Panc1 (cell line): ENCODE measurements at regions not wholly inside any gene's neighbourhood (a gene's known extent, or its start where the extent isn't known, plus 50 kb on each side); places are given as distances from the start of the nearest gene placed in this dataset.

Experiments used
- ATAC-seq: fragments of 200-7000 bp; cut with Tn5 transposase; 2 replicates; pipeline ENCODE4 v1.9.1; 2020; ENCODE audit warnings: mild to moderate bottlenecking, moderate library complexity
- BruUV-seq: library from RNA; stranded (reverse); fragments of 400-500 nt; replicated peaks from 2 replicates; lab custom pipeline; 2021; lab: Mats Ljungman, UMichigan
- CTCF ChIA-PET: fragments of 300-600 bp; sonication (Branson Sonifier 250); formaldehyde crosslinking; loops from one replicate; lab custom pipeline; 2022; ENCODE audit warnings: antibody characterized with exemption; lab: Charles Lee
- POLR2A ChIA-PET: fragments of 300-600 bp; sonication (Branson Sonifier 250); formaldehyde crosslinking; loops from one replicate; lab custom pipeline; 2022; ENCODE audit warnings: antibody characterized with exemption; lab: Charles Lee
- DNase-seq: peaks from one replicate; pipeline ENCODE4 v3.0.0-alpha.2; 2010; ENCODE audit warnings: low read depth, low spot score
- H3K27ac ChIP-seq: 2 replicates; pipeline ENCODE4 v1.5.1; 2011; ENCODE audit warnings: mild to moderate bottlenecking, low read length, inconsistent platforms
- H3K27me3 ChIP-seq: fragments of 200-500 bp; sonication (Bioruptor generic); 2 replicates; pipeline ENCODE4 v1.6.0; 2014; ENCODE audit warnings: low read length, inconsistent platforms; ENCODE audit not compliant: control insufficient read depth, insufficient read depth
- H3K36me3 ChIP-seq: fragments of 200-500 bp; sonication (Bioruptor generic); 2 replicates; pipeline ENCODE4 v1.5.1; 2014; ENCODE audit warnings: inconsistent platforms, mild to moderate bottlenecking, low read length, moderate library complexity; ENCODE audit not compliant: control insufficient read depth, insufficient read depth
- H3K4me1 ChIP-seq: 2 replicates; pipeline ENCODE4 v1.5.1; 2011; ENCODE audit warnings: inconsistent platforms, mild to moderate bottlenecking, low read length, moderate library complexity; ENCODE audit not compliant: control insufficient read depth, insufficient read depth
- H3K4me3 ChIP-seq, 2 experiments: 2 replicates each; pipeline ENCODE4 v1.5.1; 2011 to 2012; ENCODE audit warnings: low read depth in 2 of 2, low read length in 2 of 2, mild to moderate bottlenecking in 2 of 2, inconsistent platforms in 1 of 2, moderate library complexity in 1 of 2
- H3K9me3 ChIP-seq: fragments of 200-500 bp; sonication (Bioruptor generic); 2 replicates; pipeline ENCODE4 v1.5.1; 2014; ENCODE audit warnings: low read depth, mild to moderate bottlenecking, inconsistent platforms, low read length, moderate library complexity; ENCODE audit not compliant: control insufficient read depth, insufficient read depth
- POLR2AphosphoS5 ChIP-seq: IDR thresholded peaks from 2 replicates; pipeline ENCODE4 v1.6.1; 2012; ENCODE audit warnings: mild to moderate bottlenecking, low read depth, low read length, moderate library complexity
- SIN3A ChIP-seq: IDR thresholded peaks from 2 replicates; pipeline ENCODE4 v1.6.1; 2012; ENCODE audit warnings: low read depth, mild to moderate bottlenecking, low read length, moderate library complexity, borderline replicate concordance; ENCODE audit not compliant: insufficient read depth
- TCF7L2 ChIP-seq: IDR thresholded peaks from 2 replicates; pipeline ENCODE4 v1.6.1; 2011; ENCODE audit warnings: mild to moderate bottlenecking, low read depth, low read length, inconsistent platforms
- in situ Hi-C: cut with HindIII; loops from 2 replicates; pipeline ENCODE4 v1.10.0; 2016; ENCODE audit warnings: low sequenced_read_pairs, low pct_unique_long_range_greater_than_20kb
- intact Hi-C: fragments of 100-400 bp; cut with micrococcal nuclease; formaldehyde crosslinking; loops from one replicate; pipeline ENCODE4 v1.10.0; 2022; ENCODE audit not compliant: unreplicated experiment
- TF ChIP-seq, protein P1 (sequence below), 2 experiments: IDR thresholded peaks; 2 replicates each; pipeline ENCODE4 v1.6.1; 2011 to 2012; ENCODE audit warnings: low read depth in 2 of 2, control low read depth in 1 of 2, low read length in 1 of 2, mild to moderate bottlenecking in 1 of 2, moderate library complexity in 1 of 2; ENCODE audit not compliant: insufficient read depth in 1 of 2
- TF ChIP-seq, protein P2 (sequence below): fragments of 450-650 bp; IDR thresholded peaks from 2 replicates; pipeline ENCODE4 v1.5.1; 2017; ENCODE audit warnings: mild to moderate bottlenecking

DNA sequence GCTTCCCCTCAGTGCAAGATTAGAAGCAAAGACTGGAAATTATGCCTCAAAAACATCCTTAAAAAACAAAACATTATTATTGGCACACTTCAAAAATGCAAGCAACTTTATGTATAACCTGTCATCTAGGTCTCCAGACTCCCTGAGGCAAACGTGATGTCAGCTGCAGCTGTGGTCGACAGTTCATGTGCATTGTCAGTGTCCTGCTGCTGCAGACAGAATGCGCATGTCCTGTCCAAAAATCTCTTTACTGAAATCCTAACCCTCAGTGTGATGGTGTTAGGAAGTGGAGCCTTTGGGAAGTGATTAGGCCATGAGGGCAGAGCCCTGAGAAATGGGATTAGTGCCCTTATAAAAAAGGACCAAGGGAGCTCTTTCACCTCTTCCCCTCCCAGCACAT lies 126.9 kb downstream of the CYRIA start:
- Histone ChIP-seq H3K36me3 (no peaks in the 10 kb centered on the region), H3K4me3 (no peak overlapping the region), H3K27ac (no peak overlapping the region), H3K9me3 (no peaks in the 10 kb centered on the region), H3K27me3 (no peaks in the 10 kb centered on the region), H3K4me1 (no peaks in the 10 kb centered on the region)
- intact Hi-C loops, result no loop called here
- ATAC-seq (no peak), DNase-seq (no peak)
- TF ChIP-seq, protein P1, sequence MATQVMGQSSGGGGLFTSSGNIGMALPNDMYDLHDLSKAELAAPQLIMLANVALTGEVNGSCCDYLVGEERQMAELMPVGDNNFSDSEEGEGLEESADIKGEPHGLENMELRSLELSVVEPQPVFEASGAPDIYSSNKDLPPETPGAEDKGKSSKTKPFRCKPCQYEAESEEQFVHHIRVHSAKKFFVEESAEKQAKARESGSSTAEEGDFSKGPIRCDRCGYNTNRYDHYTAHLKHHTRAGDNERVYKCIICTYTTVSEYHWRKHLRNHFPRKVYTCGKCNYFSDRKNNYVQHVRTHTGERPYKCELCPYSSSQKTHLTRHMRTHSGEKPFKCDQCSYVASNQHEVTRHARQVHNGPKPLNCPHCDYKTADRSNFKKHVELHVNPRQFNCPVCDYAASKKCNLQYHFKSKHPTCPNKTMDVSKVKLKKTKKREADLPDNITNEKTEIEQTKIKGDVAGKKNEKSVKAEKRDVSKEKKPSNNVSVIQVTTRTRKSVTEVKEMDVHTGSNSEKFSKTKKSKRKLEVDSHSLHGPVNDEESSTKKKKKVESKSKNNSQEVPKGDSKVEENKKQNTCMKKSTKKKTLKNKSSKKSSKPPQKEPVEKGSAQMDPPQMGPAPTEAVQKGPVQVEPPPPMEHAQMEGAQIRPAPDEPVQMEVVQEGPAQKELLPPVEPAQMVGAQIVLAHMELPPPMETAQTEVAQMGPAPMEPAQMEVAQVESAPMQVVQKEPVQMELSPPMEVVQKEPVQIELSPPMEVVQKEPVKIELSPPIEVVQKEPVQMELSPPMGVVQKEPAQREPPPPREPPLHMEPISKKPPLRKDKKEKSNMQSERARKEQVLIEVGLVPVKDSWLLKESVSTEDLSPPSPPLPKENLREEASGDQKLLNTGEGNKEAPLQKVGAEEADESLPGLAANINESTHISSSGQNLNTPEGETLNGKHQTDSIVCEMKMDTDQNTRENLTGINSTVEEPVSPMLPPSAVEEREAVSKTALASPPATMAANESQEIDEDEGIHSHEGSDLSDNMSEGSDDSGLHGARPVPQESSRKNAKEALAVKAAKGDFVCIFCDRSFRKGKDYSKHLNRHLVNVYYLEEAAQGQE (IDR thresholded peaks at IDR 0.05; ENCODE audit: insufficient read depth in 1 of 2, low read depth in 2 of 2, low read length in 1 of 2), result no peak
- no peak for TF ChIP-seq TCF7L2
- TF ChIP-seq POLR2AphosphoS5, result no peak
- TF ChIP-seq, protein P2, sequence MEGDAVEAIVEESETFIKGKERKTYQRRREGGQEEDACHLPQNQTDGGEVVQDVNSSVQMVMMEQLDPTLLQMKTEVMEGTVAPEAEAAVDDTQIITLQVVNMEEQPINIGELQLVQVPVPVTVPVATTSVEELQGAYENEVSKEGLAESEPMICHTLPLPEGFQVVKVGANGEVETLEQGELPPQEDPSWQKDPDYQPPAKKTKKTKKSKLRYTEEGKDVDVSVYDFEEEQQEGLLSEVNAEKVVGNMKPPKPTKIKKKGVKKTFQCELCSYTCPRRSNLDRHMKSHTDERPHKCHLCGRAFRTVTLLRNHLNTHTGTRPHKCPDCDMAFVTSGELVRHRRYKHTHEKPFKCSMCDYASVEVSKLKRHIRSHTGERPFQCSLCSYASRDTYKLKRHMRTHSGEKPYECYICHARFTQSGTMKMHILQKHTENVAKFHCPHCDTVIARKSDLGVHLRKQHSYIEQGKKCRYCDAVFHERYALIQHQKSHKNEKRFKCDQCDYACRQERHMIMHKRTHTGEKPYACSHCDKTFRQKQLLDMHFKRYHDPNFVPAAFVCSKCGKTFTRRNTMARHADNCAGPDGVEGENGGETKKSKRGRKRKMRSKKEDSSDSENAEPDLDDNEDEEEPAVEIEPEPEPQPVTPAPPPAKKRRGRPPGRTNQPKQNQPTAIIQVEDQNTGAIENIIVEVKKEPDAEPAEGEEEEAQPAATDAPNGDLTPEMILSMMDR, result no peak
- TF ChIP-seq SIN3A, result no peak
- in situ Hi-C loops, result no loop called here
- ChIA-PET POLR2A (no interaction called here), CTCF (no interaction called here)
- no TSS peak for BruUV-seq

DNA sequence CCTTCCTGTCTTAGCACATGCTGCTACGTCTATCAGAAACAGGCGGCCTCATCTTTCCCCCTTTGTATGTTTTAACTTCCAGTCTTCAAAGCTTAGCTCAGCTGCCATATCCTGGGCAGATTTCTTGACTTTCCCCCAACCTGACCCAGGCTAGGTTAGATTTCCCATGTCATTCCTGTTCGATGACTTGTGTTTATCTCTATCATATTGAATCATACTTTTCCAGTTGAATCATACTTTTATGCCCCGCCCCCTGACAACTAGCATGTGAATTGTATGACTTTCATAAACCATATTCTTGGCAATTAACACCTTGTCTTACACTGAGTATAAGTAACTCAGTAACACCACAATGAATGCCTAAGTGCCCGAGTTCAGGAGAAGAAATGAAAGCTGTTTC lies 128.3 kb downstream of the CYRIA start:
- intact Hi-C loops (no loop called here), in situ Hi-C loops (no loop called here)
- CTCF ChIA-PET, result no interaction called here
- TF ChIP-seq SIN3A (no peak), TCF7L2 (no peak)
- TF ChIP-seq, protein P2, result no peak
- no TSS peak for BruUV-seq
- H3K36me3 ChIP-seq, result no peaks in the 10 kb centered on the region
- no peaks in the 10 kb centered on the region for H3K27me3 ChIP-seq
- DNase-seq (no peak), ATAC-seq (no peak)
- POLR2A ChIA-PET, result no interaction called here
- H3K9me3 ChIP-seq, result no peaks in the 10 kb centered on the region
- H3K4me3 ChIP-seq, result no peak overlapping the region
- no peak overlapping the region for H3K27ac ChIP-seq
- no peaks in the 10 kb centered on the region for H3K4me1 ChIP-seq
